Smooth muscle cell (in vitro differentiated cells): ENCODE measurements at regions not wholly inside any gene's neighbourhood (a gene's known extent, or its start where the extent isn't known, plus 50 kb on each side); places are given as distances from the start of the nearest gene placed in this dataset.

Experiments used
- DNase-seq: peaks from one replicate; lab custom pipeline; 2025; ENCODE audit not compliant: unreplicated experiment; lab: John Stamatoyannopoulos, UW
- H2AFZ ChIP-seq: fragments of 200-600 bp; sonication (generic); 2 replicates; pipeline ENCODE4 v1.6.0; 2016; ENCODE audit warnings: antibody characterized with exemption, low read depth, mild to moderate bottlenecking
- H3F3A ChIP-seq: fragments of 200-600 bp; sonication (generic); 2 replicates; pipeline ENCODE4 v1.6.0; 2017; ENCODE audit warnings: antibody characterized with exemption, low read depth
- H3K27ac ChIP-seq: fragments of 200-600 bp; sonication (generic); 2 replicates; pipeline ENCODE4 v1.5.1; 2016; ENCODE audit warnings: low read depth, mild to moderate bottlenecking
- H3K27me3 ChIP-seq: fragments of 200-600 bp; sonication (generic); 2 replicates; pipeline ENCODE4 v1.6.1; 2016; ENCODE audit warnings: low read depth, mild to moderate bottlenecking
- H3K36me3 ChIP-seq: fragments of 200-600 bp; sonication (generic); 2 replicates; pipeline ENCODE4 v1.5.1; 2016; ENCODE audit warnings: low read depth
- H3K4me1 ChIP-seq: fragments of 200-600 bp; sonication (generic); 2 replicates; pipeline ENCODE4 v1.5.1; 2016; ENCODE audit warnings: low read depth
- H3K4me2 ChIP-seq: fragments of 200-600 bp; sonication (generic); 2 replicates; pipeline ENCODE4 v1.6.0; 2016; ENCODE audit warnings: mild to moderate bottlenecking
- H3K4me3 ChIP-seq: fragments of 200-600 bp; sonication (generic); 2 replicates; pipeline ENCODE4 v1.5.1; 2016; ENCODE audit warnings: mild to moderate bottlenecking
- H3K79me2 ChIP-seq: fragments of 200-600 bp; sonication (generic); 2 replicates; pipeline ENCODE4 v1.6.0; 2016; ENCODE audit warnings: low read depth, mild to moderate bottlenecking
- H3K9ac ChIP-seq: fragments of 200-600 bp; sonication (generic); 2 replicates; pipeline ENCODE4 v1.6.0; 2016; ENCODE audit warnings: low read depth
- H3K9me3 ChIP-seq: fragments of 200-600 bp; sonication (generic); replicated peaks from 2 replicates; pipeline ENCODE4 v1.5.1; 2016; ENCODE audit warnings: low read depth
- H4K20me1 ChIP-seq: fragments of 200-600 bp; sonication (generic); 2 replicates; pipeline ENCODE4 v1.6.0; 2016; ENCODE audit warnings: low read depth
- WGBS: methylation state at CpG from one replicate; pipeline ENCODE4 v1.1.7; 2016; ENCODE audit warnings: low lambda C conversion rate; 5-methylcytosine and 5-hydroxymethylcytosine counted together
- TF ChIP-seq, protein P1 (sequence below): fragments of 200-600 bp; sonication (generic); IDR thresholded peaks from 2 replicates; pipeline ENCODE4 v1.5.1; 2017; ENCODE audit warnings: borderline replicate concordance, mild to moderate bottlenecking, antibody characterized with exemption; ENCODE audit not compliant: insufficient read depth, poor library complexity, severe bottlenecking

DNA sequence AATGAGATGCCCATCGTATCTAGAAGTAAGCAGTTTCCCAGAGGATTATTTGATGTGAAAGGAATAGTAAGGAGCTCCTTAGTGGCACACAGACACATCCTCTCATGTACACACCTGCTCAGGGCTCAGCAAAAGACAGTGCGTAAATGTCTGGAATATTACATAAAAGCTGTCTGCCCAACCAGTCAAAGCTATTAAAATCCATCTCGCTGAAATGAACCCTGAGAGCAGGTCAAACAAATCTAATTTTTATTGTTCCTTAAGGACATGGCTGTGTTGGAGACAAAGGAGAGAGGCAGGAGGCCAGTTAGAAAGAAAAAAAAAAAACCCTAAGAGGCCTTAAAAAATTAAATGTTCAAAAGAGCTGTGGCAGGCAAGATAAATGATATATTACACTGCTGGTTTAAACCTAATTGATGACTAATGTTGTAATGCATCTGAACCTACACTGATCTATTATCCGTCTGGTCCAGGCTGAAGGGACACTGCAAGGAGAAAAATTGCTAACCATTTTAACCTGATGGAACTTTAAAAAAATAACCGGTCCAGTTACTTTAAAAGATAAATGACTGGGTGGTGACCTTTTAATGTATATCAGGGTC is 58.5 kb upstream of the FGGY start:
- no peak for DNase-seq
- 80% methylated on average over 5 of the region's 5 CpGs for WGBS
- H3K79me2 ChIP-seq = no peaks in the 10 kb centered on the region
- no peaks in the 10 kb centered on the region for H3F3A ChIP-seq
- no peak overlapping the region for H3K4me3 ChIP-seq
- TF ChIP-seq, protein P1, sequence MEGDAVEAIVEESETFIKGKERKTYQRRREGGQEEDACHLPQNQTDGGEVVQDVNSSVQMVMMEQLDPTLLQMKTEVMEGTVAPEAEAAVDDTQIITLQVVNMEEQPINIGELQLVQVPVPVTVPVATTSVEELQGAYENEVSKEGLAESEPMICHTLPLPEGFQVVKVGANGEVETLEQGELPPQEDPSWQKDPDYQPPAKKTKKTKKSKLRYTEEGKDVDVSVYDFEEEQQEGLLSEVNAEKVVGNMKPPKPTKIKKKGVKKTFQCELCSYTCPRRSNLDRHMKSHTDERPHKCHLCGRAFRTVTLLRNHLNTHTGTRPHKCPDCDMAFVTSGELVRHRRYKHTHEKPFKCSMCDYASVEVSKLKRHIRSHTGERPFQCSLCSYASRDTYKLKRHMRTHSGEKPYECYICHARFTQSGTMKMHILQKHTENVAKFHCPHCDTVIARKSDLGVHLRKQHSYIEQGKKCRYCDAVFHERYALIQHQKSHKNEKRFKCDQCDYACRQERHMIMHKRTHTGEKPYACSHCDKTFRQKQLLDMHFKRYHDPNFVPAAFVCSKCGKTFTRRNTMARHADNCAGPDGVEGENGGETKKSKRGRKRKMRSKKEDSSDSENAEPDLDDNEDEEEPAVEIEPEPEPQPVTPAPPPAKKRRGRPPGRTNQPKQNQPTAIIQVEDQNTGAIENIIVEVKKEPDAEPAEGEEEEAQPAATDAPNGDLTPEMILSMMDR = no peak
- H2AFZ ChIP-seq = no peak overlapping the region
- H3K4me1 ChIP-seq = no peaks in the 10 kb centered on the region
- H3K9ac ChIP-seq = no peak overlapping the region
- no peaks in the 10 kb centered on the region for H3K9me3 ChIP-seq
- H4K20me1 ChIP-seq = no peaks in the 10 kb centered on the region
- H3K4me2 ChIP-seq = no peak overlapping the region
- H3K27ac ChIP-seq = no peak overlapping the region
- H3K27me3 ChIP-seq = no peaks in the 10 kb centered on the region
- H3K36me3 ChIP-seq = no peaks in the 10 kb centered on the region

DNA sequence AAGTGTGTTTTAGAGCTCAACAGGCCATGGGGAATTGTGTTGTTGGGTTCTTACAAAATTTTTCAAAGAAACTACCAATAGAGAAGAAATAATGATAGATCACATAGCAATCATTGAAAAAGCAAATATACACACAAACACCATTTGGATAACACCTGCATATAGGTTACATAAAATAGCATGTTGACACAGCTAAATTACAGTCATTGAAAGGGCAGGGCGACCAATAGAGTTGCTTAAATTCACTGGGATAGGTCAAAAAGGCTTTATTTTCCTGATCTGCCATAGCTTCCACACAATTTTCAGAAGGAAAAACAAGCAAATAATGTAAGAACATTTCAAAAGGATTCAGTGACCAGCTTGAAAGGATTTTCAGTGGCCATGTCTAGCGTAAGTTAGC is 57.9 kb upstream of the FGGY start:
- no peak overlapping the region for H3K27ac ChIP-seq
- DNase-seq = no peak
- H3F3A ChIP-seq = no peaks in the 10 kb centered on the region
- no peak overlapping the region for H2AFZ ChIP-seq
- 97% methylated on average over 2 of the region's 2 CpGs for WGBS
- no peak overlapping the region for H3K4me2 ChIP-seq
- H3K9ac ChIP-seq = no peak overlapping the region
- no peak overlapping the region for H3K4me3 ChIP-seq
- no peaks in the 10 kb centered on the region for H3K4me1 ChIP-seq
- no peaks in the 10 kb centered on the region for H3K27me3 ChIP-seq
- H3K79me2 ChIP-seq = no peaks in the 10 kb centered on the region
- H4K20me1 ChIP-seq = no peaks in the 10 kb centered on the region
- no peaks in the 10 kb centered on the region for H3K9me3 ChIP-seq
- H3K36me3 ChIP-seq = no peaks in the 10 kb centered on the region
- TF ChIP-seq, protein P1 = no peak

DNA sequence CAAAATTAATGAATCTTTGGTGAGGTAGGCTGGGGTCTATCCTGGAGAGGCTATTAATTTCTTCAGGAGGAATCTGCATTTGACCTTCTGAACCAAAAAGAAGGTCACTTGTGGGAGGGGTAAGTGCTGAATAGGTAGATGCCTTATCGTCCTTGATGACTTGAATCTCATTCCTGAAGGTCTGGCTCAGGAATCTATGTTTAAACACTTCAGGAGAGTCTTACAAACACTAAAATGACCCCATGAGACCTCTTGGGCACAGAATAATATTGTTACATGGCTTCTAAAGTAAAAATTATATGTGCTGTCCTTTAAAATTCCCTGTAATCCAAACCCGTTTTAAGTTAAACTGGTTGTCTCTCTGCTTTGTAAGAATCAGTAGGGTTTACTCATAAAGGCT is 55.0 kb upstream of the FGGY start:
- TF ChIP-seq, protein P1 = no peak
- Histone ChIP-seq H3K36me3 (no peaks in the 10 kb centered on the region), H3K9me3 (no peaks in the 10 kb centered on the region), H3F3A (no peaks in the 10 kb centered on the region), H3K4me2 (no peak overlapping the region), H3K79me2 (no peaks in the 10 kb centered on the region), H3K4me3 (no peak overlapping the region), H3K4me1 (no peaks in the 10 kb centered on the region), H3K9ac (no peak overlapping the region), H2AFZ (no peak overlapping the region), H4K20me1 (no peaks in the 10 kb centered on the region), H3K27me3 (no peaks in the 10 kb centered on the region), H3K27ac (no peak overlapping the region)
- DNase-seq = no peak
- WGBS = 94% methylated on average over 2 of the region's 2 CpGs

DNA sequence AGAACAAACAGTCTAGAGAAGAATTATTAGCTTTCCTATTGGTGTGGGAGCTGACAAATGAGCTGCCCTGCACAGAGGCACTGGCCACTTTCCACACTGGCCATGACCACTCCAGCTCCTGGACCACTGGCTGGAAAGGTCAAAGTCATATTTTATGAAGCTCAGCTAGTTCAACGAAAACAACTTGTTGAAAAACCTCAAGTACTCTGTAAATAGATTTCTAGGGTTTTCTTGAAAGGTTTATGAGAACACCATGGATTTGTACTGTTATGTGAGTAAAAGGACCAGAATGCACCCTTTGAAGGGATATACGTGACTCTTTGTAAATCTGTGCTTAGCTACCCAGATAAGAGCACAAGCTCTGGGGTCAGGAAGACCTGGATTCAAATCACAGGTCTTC is 54.5 kb upstream of the FGGY start:
- H3K4me3 ChIP-seq = no peak overlapping the region
- H3K27me3 ChIP-seq = no peaks in the 10 kb centered on the region
- H2AFZ ChIP-seq = no peak overlapping the region
- H3K9me3 ChIP-seq = no peaks in the 10 kb centered on the region
- H3K4me2 ChIP-seq = no peak overlapping the region
- no peaks in the 10 kb centered on the region for H3K36me3 ChIP-seq
- no peaks in the 10 kb centered on the region for H3K4me1 ChIP-seq
- no peaks in the 10 kb centered on the region for H3F3A ChIP-seq
- no peak overlapping the region for H3K9ac ChIP-seq
- no peak for DNase-seq
- H4K20me1 ChIP-seq = no peaks in the 10 kb centered on the region
- H3K27ac ChIP-seq = no peak overlapping the region
- TF ChIP-seq, protein P1 = no peak
- WGBS = 40% methylated on average over 2 of the region's 2 CpGs
- H3K79me2 ChIP-seq = no peaks in the 10 kb centered on the region
